Lung (tissue), 11 donors: ENCODE measurements at regions not wholly inside any gene's neighbourhood (a gene's known extent, or its start where the extent isn't known, plus 50 kb on each side); places are given as distances from the start of the nearest gene placed in this dataset.

Source experiments
- ATAC-seq: fragments of 200-7000 bp; cut with Tn5 transposase; one replicate; pipeline ENCODE4 v1.9.1; 2020; ENCODE audit warnings: moderate number of reproducible peaks; ENCODE audit not compliant: insufficient read depth, low FRiP score
- DNase-seq, 3 donors: peaks; one replicate each; pipeline ENCODE4 v3.0.0-alpha.2; 2013 to 2017
- H3K27ac ChIP-seq, 2 donors: one replicate each; pipeline ENCODE4 v1.5.1; 2013; ENCODE audit warnings: mild to moderate bottlenecking in 2 of 2, moderate library complexity in 2 of 2, control low read depth in 1 of 2, inconsistent platforms in 1 of 2, low read depth in 1 of 2, low read length in 1 of 2
- H3K27me3 ChIP-seq, 3 donors: one replicate each; pipeline ENCODE4 v1.5.1; 2013; ENCODE audit warnings: low read length in 2 of 3; ENCODE audit not compliant: control insufficient read depth in 3 of 3, insufficient read depth in 3 of 3
- H3K36me3 ChIP-seq, 4 donors: one replicate each; pipeline ENCODE4 v1.5.1; 2013; ENCODE audit warnings: low read length in 4 of 4, mild to moderate bottlenecking in 1 of 4, moderate library complexity in 1 of 4; ENCODE audit not compliant: control insufficient read depth in 4 of 4, insufficient read depth in 4 of 4
- H3K4me1 ChIP-seq, 5 donors: one replicate each; pipeline ENCODE4 v1.5.1; 2013; ENCODE audit warnings: low read length in 5 of 5, mild to moderate bottlenecking in 2 of 5, moderate library complexity in 1 of 5; ENCODE audit not compliant: control insufficient read depth in 5 of 5, insufficient read depth in 5 of 5
- H3K4me3 ChIP-seq: one replicate; pipeline ENCODE4 v1.5.1; 2013; ENCODE audit warnings: mild to moderate bottlenecking, control low read depth, moderate library complexity
- H3K9ac ChIP-seq, 2 donors: one replicate each; pipeline ENCODE4 v1.5.1; 2013; ENCODE audit warnings: low read length in 2 of 2, control low read depth in 1 of 2; ENCODE audit not compliant: insufficient read depth in 1 of 2
- H3K9me3 ChIP-seq, 4 donors: one replicate each; pipeline ENCODE4 v1.5.1; 2013; ENCODE audit warnings: low read length in 3 of 4, mild to moderate bottlenecking in 1 of 4, moderate library complexity in 1 of 4; ENCODE audit not compliant: control insufficient read depth in 4 of 4, insufficient read depth in 3 of 4
- CTCF ChIP-seq: IDR thresholded peaks from 2 replicates; pipeline ENCODE4 v1.5.1; 2012; ENCODE audit warnings: mild to moderate bottlenecking; ENCODE audit errors: control extremely low read depth, extremely low read depth
- WGBS, 2 donors: extraction: QIAGEN DNeasy Blood & Tissue Kit; methylation state at CpG; one replicate each; pipeline ENCODE4 v1.1.7; 2013; 5-methylcytosine and 5-hydroxymethylcytosine counted together
- donor health status: control.
- donor health status: control.
- donor health status: Bipolar disorder and iron deficiency.
- donor health status: healthy.
- donor health status: DM: yes; HTN: yes; CAD: no.

GRCh38 chr16:65426484-65426883 lies 304.6 kb upstream of the CDH11 start:
- no peak for ATAC-seq
- no peak overlapping the region for H3K4me3 ChIP-seq
- peaks cover 0 to 2% (median 0%) of the 10 kb centered on the region in 4 donors for H3K9me3 ChIP-seq
- H3K27me3 ChIP-seq, result no peaks in the 10 kb centered on the region
- no peak for TF ChIP-seq CTCF
- H3K9ac ChIP-seq, result no peak overlapping the region
- DNase-seq, result no peak
- WGBS, 2 donors, result 87 to 100% methylated on average over 1 of the region's 1 CpG
- no peaks in the 10 kb centered on the region for H3K4me1 ChIP-seq
- H3K36me3 ChIP-seq, result no peaks in the 10 kb centered on the region
- H3K27ac ChIP-seq, result no peak overlapping the region

GRCh38 chr16:65422934-65423333 lies 301.1 kb upstream of the CDH11 start:
- Histone ChIP-seq H3K27ac (no peak overlapping the region), H3K4me1 (peaks cover 0 to 8% (median 0%) of the 10 kb centered on the region in 5 donors), H3K9ac (no peak overlapping the region), H3K4me3 (no peak overlapping the region), H3K27me3 (no peaks in the 10 kb centered on the region), H3K36me3 (no peaks in the 10 kb centered on the region), H3K9me3 (peaks cover 0 to 6% (median 2%) of the 10 kb centered on the region in 4 donors)
- ATAC-seq, result no peak
- no peak for TF ChIP-seq CTCF
- 91% methylated on average over 4 of the region's 4 CpGs for WGBS, 2 donors
- no peak for DNase-seq

GRCh38 chr16:65421596-65421995 lies 299.7 kb upstream of the CDH11 start:
- ATAC-seq (no peak), DNase-seq (no peak)
- no peaks in the 10 kb centered on the region for H3K27me3 ChIP-seq
- TF ChIP-seq CTCF, result no peak
- H3K4me1 ChIP-seq, result peaks cover 0 to 8% (median 0%) of the 10 kb centered on the region in 5 donors
- H3K9ac ChIP-seq, result no peak overlapping the region
- no peaks in the 10 kb centered on the region for H3K36me3 ChIP-seq
- no peak overlapping the region for H3K4me3 ChIP-seq
- H3K9me3 ChIP-seq, result peaks cover 0 to 6% (median 2%) of the 10 kb centered on the region in 4 donors
- 89 to 92% methylated on average over 2 of the region's 2 CpGs for WGBS, 2 donors
- no peak overlapping the region for H3K27ac ChIP-seq

- Histone ChIP-seq H3K27ac (no peak overlapping the region), H3K36me3 (no peaks in the 10 kb centered on the region), H3K4me3 (no peak overlapping the region), H3K4me1 (peaks cover 0 to 11% (median 0%) of the 10 kb centered on the region in 5 donors), H3K9me3 (peaks cover 0 to 6% (median 2%) of the 10 kb centered on the region in 4 donors), H3K9ac (no peak overlapping the region), H3K27me3 (no peaks in the 10 kb centered on the region)
- 80% methylated on average over 6 of the region's 6 CpGs for WGBS, 2 donors
- no peak for TF ChIP-seq CTCF
- no peak for DNase-seq
- no peak for ATAC-seq
These were observed 296.6 kb upstream of the CDH11 start for GRCh38 chr16:65418435-65418834.
